Left ventricle myocardium inferior (tissue), 1 donor: ENCODE measurements at regions not wholly inside any gene's neighbourhood (a gene's known extent, or its start where the extent isn't known, plus 50 kb on each side); places are given as distances from the start of the nearest gene placed in this dataset.

ENCODE experiments used
- DNase-seq: peaks from one replicate; pipeline ENCODE4 v3.0.0-alpha.2; 2020
- H3K27ac ChIP-seq: fragments of 200-600 bp; replicated peaks from 2 replicates; pipeline ENCODE4 v1.8.0; 2021
- H3K27me3 ChIP-seq: fragments of 200-600 bp; 2 replicates; pipeline ENCODE4 v1.8.0; 2021; ENCODE audit warnings: low read depth
- H3K36me3 ChIP-seq: fragments of 200-600 bp; 2 replicates; pipeline ENCODE4 v1.8.0; 2021
- H3K4me1 ChIP-seq: fragments of 200-600 bp; 2 replicates; pipeline ENCODE4 v1.8.0; 2021
- H3K4me3 ChIP-seq: fragments of 200-600 bp; 2 replicates; pipeline ENCODE4 v1.8.0; 2021; ENCODE audit warnings: mild to moderate bottlenecking, moderate library complexity
- H3K9me3 ChIP-seq: fragments of 200-600 bp; replicated peaks from 2 replicates; pipeline ENCODE4 v1.8.0; 2021
- CTCF ChIP-seq: fragments of 200-600 bp; IDR thresholded peaks from 2 replicates; pipeline ENCODE4 v1.8.0; 2021; ENCODE audit warnings: antibody characterized with exemption, mild to moderate bottlenecking, borderline replicate concordance
- intact Hi-C: fragments of 100-400 bp; cut with micrococcal nuclease; formaldehyde crosslinking; loops from one replicate; pipeline ENCODE4 v1.11.0; 2022
- donor health status: DM: no; HTN: yes; CAD: no; lungs with severe emphysema.

GRCh38 chr2:44836174-44836573, 105.3 kb upstream of the SIX3 start:
- Histone ChIP-seq H3K27ac (no peak overlapping the region), H3K4me1 (no peaks in the 10 kb centered on the region), H3K9me3 (peaks cover 24% of the 10 kb centered on the region), H3K27me3 (peaks cover 35% of the 10 kb centered on the region), H3K36me3 (no peaks in the 10 kb centered on the region), H3K4me3 (no peak overlapping the region)
- no peak for DNase-seq
- TF ChIP-seq CTCF: no peak
- intact Hi-C loops: no loop called here

- H3K27me3 ChIP-seq: peaks cover 35% of the 10 kb centered on the region
- no peak overlapping the region for H3K27ac ChIP-seq
- no peak overlapping the region for H3K4me3 ChIP-seq
- no peaks in the 10 kb centered on the region for H3K36me3 ChIP-seq
- no peak for TF ChIP-seq CTCF
- DNase-seq: no peak
- peaks cover 24% of the 10 kb centered on the region for H3K9me3 ChIP-seq
- intact Hi-C loops: no loop called here
- H3K4me1 ChIP-seq: no peaks in the 10 kb centered on the region
These were observed 104.6 kb upstream of the SIX3 start for GRCh38 chr2:44836916-44837315.

GRCh38 chr2:44838116-44838790, 103.2 kb upstream of the SIX3 start:
- no peak for TF ChIP-seq CTCF
- Histone ChIP-seq H3K27ac (no peak overlapping the region), H3K27me3 (peaks cover 40% of the 10 kb centered on the region), H3K4me1 (no peaks in the 10 kb centered on the region), H3K36me3 (no peaks in the 10 kb centered on the region), H3K4me3 (no peak overlapping the region), H3K9me3 (peaks cover 22% of the 10 kb centered on the region)
- DNase-seq: no peak
- intact Hi-C loops: no loop called here

GRCh38 chr2:44839370-44839769, 102.1 kb upstream of the SIX3 start:
- no peaks in the 10 kb centered on the region for H3K4me1 ChIP-seq
- intact Hi-C loops: no loop called here
- H3K36me3 ChIP-seq: no peaks in the 10 kb centered on the region
- TF ChIP-seq CTCF: no peak
- H3K4me3 ChIP-seq: no peak overlapping the region
- H3K9me3 ChIP-seq: peaks cover 11% of the 10 kb centered on the region
- no peak overlapping the region for H3K27ac ChIP-seq
- no peak for DNase-seq
- peaks cover 50% of the 10 kb centered on the region for H3K27me3 ChIP-seq

- H3K36me3 ChIP-seq: no peaks in the 10 kb centered on the region
- H3K27me3 ChIP-seq: peaks cover 56% of the 10 kb centered on the region
- no peak for TF ChIP-seq CTCF
- no peak for DNase-seq
- peaks cover 6% of the 10 kb centered on the region for H3K9me3 ChIP-seq
- no peak overlapping the region for H3K4me3 ChIP-seq
- H3K27ac ChIP-seq: no peak overlapping the region
- intact Hi-C loops: no loop called here
- H3K4me1 ChIP-seq: no peaks in the 10 kb centered on the region
These were observed 101.6 kb upstream of the SIX3 start for GRCh38 chr2:44839771-44840502.
